Neuronal stem cell (in vitro differentiated cells): ENCODE measurements at regions not wholly inside any gene's neighbourhood (a gene's known extent, or its start where the extent isn't known, plus 50 kb on each side); places are given as distances from the start of the nearest gene placed in this dataset.

Source experiments
- DNase-seq: peaks from one replicate; pipeline ENCODE4 v3.0.0-alpha.2; 2013; ENCODE audit warnings: low spot score
- H2AFZ ChIP-seq: one replicate; pipeline ENCODE4 v1.6.1; 2013; ENCODE audit warnings: mild to moderate bottlenecking, low read length, inconsistent platforms
- H2AK5ac ChIP-seq: 2 replicates; pipeline ENCODE4 v1.6.1; 2013; ENCODE audit warnings: low read depth, mild to moderate bottlenecking, inconsistent platforms, low read length, moderate library complexity, mixed read lengths
- H2BK120ac ChIP-seq: 2 replicates; pipeline ENCODE4 v1.6.1; 2013; ENCODE audit warnings: low read depth, mild to moderate bottlenecking, inconsistent platforms, low read length, moderate library complexity, mixed read lengths
- H2BK12ac ChIP-seq: one replicate; pipeline ENCODE4 v1.6.1; 2013; ENCODE audit warnings: low read length, inconsistent platforms
- H2BK15ac ChIP-seq: 2 replicates; pipeline ENCODE4 v1.6.1; 2013; ENCODE audit warnings: mild to moderate bottlenecking, low read length, inconsistent platforms, mixed read lengths
- H2BK5ac ChIP-seq: one replicate; pipeline ENCODE4 v1.6.1; 2013; ENCODE audit warnings: inconsistent platforms, mild to moderate bottlenecking, low read length, moderate library complexity
- H3K14ac ChIP-seq: one replicate; pipeline ENCODE4 v1.6.1; 2013; ENCODE audit warnings: low read length, inconsistent platforms
- H3K18ac ChIP-seq: 2 replicates; pipeline ENCODE4 v1.6.1; 2013; ENCODE audit warnings: low read length, inconsistent platforms
- H3K23ac ChIP-seq: 2 replicates; pipeline ENCODE4 v1.6.1; 2013; ENCODE audit warnings: low read depth, mild to moderate bottlenecking, mixed read lengths, low read length, inconsistent platforms; ENCODE audit not compliant: poor library complexity
- H3K27ac ChIP-seq: replicated peaks from 3 replicates; pipeline ENCODE4 v1.5.1; 2013; ENCODE audit warnings: low read length, inconsistent platforms
- H3K27me3 ChIP-seq, 3 experiments: 2 replicates each; pipeline ENCODE4 v1.6.1; 2013; ENCODE audit warnings: low read length in 3 of 3, mild to moderate bottlenecking in 2 of 3, inconsistent platforms in 1 of 3, low read depth in 1 of 3, mixed read lengths in 1 of 3, moderate library complexity in 1 of 3; ENCODE audit not compliant: control insufficient read depth in 3 of 3, insufficient read depth in 3 of 3
- H3K36me3 ChIP-seq, 2 donors: replicated peaks in 1 of 2; 2 replicates each; pipeline ENCODE4 v1.6.1; 2013; ENCODE audit warnings: low read length in 2 of 2; ENCODE audit not compliant: control insufficient read depth in 2 of 2, insufficient read depth in 2 of 2
- H3K4ac ChIP-seq: 2 replicates; pipeline ENCODE4 v1.6.1; 2013; ENCODE audit warnings: inconsistent platforms, mild to moderate bottlenecking, low read length, moderate library complexity
- H3K4me1 ChIP-seq, 2 donors: 1 replicate in 1 of 2; 2 replicates in 1 of 2; pipeline ENCODE4 v1.6.1; 2013; ENCODE audit warnings: low read length in 2 of 2, low read depth in 1 of 2; ENCODE audit not compliant: control insufficient read depth in 2 of 2, insufficient read depth in 1 of 2
- H3K4me2 ChIP-seq: one replicate; pipeline ENCODE4 v1.6.1; 2013; ENCODE audit warnings: mild to moderate bottlenecking, low read length, inconsistent platforms; ENCODE audit not compliant: insufficient read depth, poor library complexity, severe bottlenecking
- H3K4me3 ChIP-seq, 2 donors: 2 replicates each; pipeline ENCODE4 v1.5.1; 2013; ENCODE audit warnings: low read length in 2 of 2, mild to moderate bottlenecking in 2 of 2, inconsistent platforms in 1 of 2, moderate library complexity in 1 of 2
- H3K79me1 ChIP-seq: one replicate; pipeline ENCODE4 v1.6.1; 2013; ENCODE audit warnings: low read depth, mild to moderate bottlenecking, inconsistent platforms, low read length, moderate library complexity
- H3K9ac ChIP-seq: one replicate; pipeline ENCODE4 v1.6.1; 2013; ENCODE audit warnings: mild to moderate bottlenecking, low read depth, low read length, inconsistent platforms; ENCODE audit not compliant: poor library complexity
- H3K9me3 ChIP-seq, 2 donors: replicated peaks in 1 of 2; 2 replicates each; pipeline versions ENCODE3 to v1.6.1; 2013; ENCODE audit warnings: low read length in 2 of 2, mild to moderate bottlenecking in 2 of 2, inconsistent platforms in 1 of 2, low read depth in 1 of 2, mixed read lengths in 1 of 2, moderate library complexity in 1 of 2; ENCODE audit not compliant: control insufficient read depth in 2 of 2, insufficient read depth in 1 of 2
- H4K8ac ChIP-seq: one replicate; pipeline ENCODE4 v1.6.1; 2013; ENCODE audit warnings: low read depth, mild to moderate bottlenecking, inconsistent platforms, low read length, moderate library complexity
- H4K91ac ChIP-seq: one replicate; pipeline ENCODE4 v1.6.1; 2013; ENCODE audit warnings: low read length, low read depth, mild to moderate bottlenecking, inconsistent platforms; ENCODE audit not compliant: poor library complexity
- WGBS, 2 donors: extraction: QIAGEN DNeasy Blood & Tissue Kit; methylation state at CpG; one replicate each; pipeline ENCODE4 v1.1.7; 2013; ENCODE audit warnings: missing lambda C conversion rate in 2 of 2, mixed read lengths in 1 of 2; ENCODE audit not compliant: insufficient read length in 2 of 2, insufficient replicate concordance in 1 of 2; ENCODE audit errors: extremely low coverage in 2 of 2; 5-methylcytosine and 5-hydroxymethylcytosine counted together

DNA sequence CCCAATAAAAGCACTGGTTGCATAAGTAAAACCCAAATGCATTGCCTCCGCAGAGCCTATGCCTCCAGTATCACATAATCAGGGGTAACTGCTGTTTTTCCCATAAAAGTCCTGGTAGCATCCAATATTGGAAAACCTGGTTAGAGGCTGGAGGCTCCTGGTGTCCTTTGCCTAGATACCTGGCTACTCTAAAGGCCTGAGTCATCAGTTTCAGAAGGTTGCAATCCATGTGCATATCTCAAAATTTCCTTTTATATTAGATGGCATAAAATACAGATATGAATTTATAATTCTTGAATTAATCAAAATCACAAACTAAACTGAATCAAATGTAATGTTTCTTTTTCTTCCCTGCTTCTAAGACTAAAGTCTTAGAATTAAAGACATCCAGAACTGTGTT, 164.2 kb upstream of the DCN start:
- Histone ChIP-seq H2AK5ac (no peak overlapping the region), H3K4ac (no peak overlapping the region), H3K23ac (no peak overlapping the region), H3K4me1 (no peaks in the 10 kb centered on the region), H2BK5ac (no peak overlapping the region), H3K27me3 (no peaks in the 10 kb centered on the region), H3K36me3 (no peaks in the 10 kb centered on the region), H2BK15ac (no peak overlapping the region), H4K8ac (no peak overlapping the region), H3K14ac (no peak overlapping the region), H3K9ac (no peak overlapping the region), H2AFZ (no peak overlapping the region), H3K18ac (no peak overlapping the region), H2BK120ac (no peak overlapping the region), H3K4me2 (no peak overlapping the region), H3K4me3 (no peak overlapping the region), H3K79me1 (no peaks in the 10 kb centered on the region), H3K27ac (no peak overlapping the region), H4K91ac (no peak overlapping the region), H2BK12ac (no peak overlapping the region), H3K9me3 (peaks cover 3 to 4% of the 10 kb centered on the region in 2 donors)
- no peak for DNase-seq
- WGBS, 2 donors, result no CpG with 5 or more reads among the region's 1 CpG

- no CpG with 5 or more reads among the region's 2 CpGs for whole genome bisulfite sequencing, 2 donors
- H3K36me3 ChIP-seq, result no peaks in the 10 kb centered on the region
- no peaks in the 10 kb centered on the region for H3K4me1 ChIP-seq
- H3K4me2 ChIP-seq, result no peak overlapping the region
- no peak overlapping the region for H4K8ac ChIP-seq
- no peak overlapping the region for H2BK12ac ChIP-seq
- no peaks in the 10 kb centered on the region for H3K9me3 ChIP-seq
- no peak overlapping the region for H2BK15ac ChIP-seq
- H3K23ac ChIP-seq, result no peak overlapping the region
- no peak overlapping the region for H4K91ac ChIP-seq
- H3K27ac ChIP-seq, result no peak overlapping the region
- H2AK5ac ChIP-seq, result no peak overlapping the region
- H2AFZ ChIP-seq, result no peak overlapping the region
- H3K27me3 ChIP-seq, result no peaks in the 10 kb centered on the region
- no peak for DNase-seq
- no peak overlapping the region for H2BK120ac ChIP-seq
- H3K4ac ChIP-seq, result no peak overlapping the region
- peaks cover 2% of the 10 kb centered on the region for H3K79me1 ChIP-seq
- no peak overlapping the region for H3K4me3 ChIP-seq
- H3K14ac ChIP-seq, result no peak overlapping the region
- H2BK5ac ChIP-seq, result no peak overlapping the region
- H3K9ac ChIP-seq, result no peak overlapping the region
- no peak overlapping the region for H3K18ac ChIP-seq
Observed at GRCh38 chr12:91344408-91344807, 161.8 kb upstream of the DCN start.

DNA sequence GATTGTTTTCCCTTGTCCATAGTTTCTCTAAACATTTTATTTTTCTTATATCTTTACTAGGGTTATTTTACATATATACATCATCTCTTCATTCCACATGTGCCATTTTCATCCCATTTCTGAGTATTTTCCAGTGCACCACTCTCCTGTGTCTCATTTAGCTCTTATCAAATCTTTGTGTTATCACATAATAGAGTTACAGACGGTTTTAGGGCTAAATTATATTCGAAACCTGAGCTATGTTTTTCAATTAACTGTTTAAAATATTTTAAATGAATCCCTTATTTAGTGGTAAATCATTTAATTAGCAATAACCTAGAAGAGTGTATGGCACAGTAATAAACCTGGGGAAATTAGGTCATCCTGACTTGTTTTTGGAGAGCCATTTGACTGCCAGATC, 160.4 kb upstream of the DCN start:
- H2AK5ac ChIP-seq, result no peak overlapping the region
- H4K91ac ChIP-seq, result no peak overlapping the region
- DNase-seq, result no peak
- no peak overlapping the region for H3K4ac ChIP-seq
- no peak overlapping the region for H3K4me2 ChIP-seq
- H3K18ac ChIP-seq, result no peak overlapping the region
- no CpG with 5 or more reads among the region's 2 CpGs for WGBS, 2 donors
- no peak overlapping the region for H4K8ac ChIP-seq
- H3K36me3 ChIP-seq, result no peaks in the 10 kb centered on the region
- no peak overlapping the region for H2BK15ac ChIP-seq
- H3K4me1 ChIP-seq, result no peaks in the 10 kb centered on the region
- H2AFZ ChIP-seq, result no peak overlapping the region
- peaks cover 2% of the 10 kb centered on the region for H3K79me1 ChIP-seq
- no peak overlapping the region for H2BK120ac ChIP-seq
- H3K14ac ChIP-seq, result no peak overlapping the region
- no peak overlapping the region for H2BK12ac ChIP-seq
- no peak overlapping the region for H2BK5ac ChIP-seq
- H3K27me3 ChIP-seq, result no peaks in the 10 kb centered on the region
- no peak overlapping the region for H3K27ac ChIP-seq
- H3K4me3 ChIP-seq, result no peak overlapping the region
- no peak overlapping the region for H3K23ac ChIP-seq
- no peak overlapping the region for H3K9ac ChIP-seq
- H3K9me3 ChIP-seq, result no peaks in the 10 kb centered on the region

DNA sequence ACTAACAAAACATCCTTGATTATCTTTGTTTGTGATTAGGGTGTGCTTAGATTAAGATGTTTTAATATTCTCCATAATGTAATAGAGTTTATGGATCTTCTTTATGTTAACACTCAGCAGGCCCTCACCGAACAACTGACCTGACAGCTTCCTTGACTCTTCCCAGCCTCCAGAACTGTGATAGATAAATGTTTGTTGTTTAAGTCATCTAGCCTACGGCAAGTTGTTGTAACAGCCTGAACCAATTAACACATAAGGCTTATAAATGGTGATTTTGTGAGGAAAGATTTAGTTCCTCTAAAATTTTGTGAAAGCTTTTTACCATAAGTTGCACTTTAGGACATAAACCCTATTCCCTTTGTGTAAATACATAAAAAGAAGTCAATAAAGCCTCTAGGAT, 156.5 kb upstream of the DCN start:
- no peak overlapping the region for H3K18ac ChIP-seq
- no peak overlapping the region for H3K4ac ChIP-seq
- H3K9me3 ChIP-seq, result no peaks in the 10 kb centered on the region
- no peak overlapping the region for H3K4me2 ChIP-seq
- no peak overlapping the region for H2BK120ac ChIP-seq
- H3K4me1 ChIP-seq, result no peaks in the 10 kb centered on the region
- no CpG with 5 or more reads among the region's 2 CpGs for WGBS, 2 donors
- no peak overlapping the region for H2AK5ac ChIP-seq
- peaks cover 2% of the 10 kb centered on the region for H3K79me1 ChIP-seq
- DNase-seq, result no peak
- no peak overlapping the region for H2BK12ac ChIP-seq
- no peak overlapping the region for H3K14ac ChIP-seq
- no peak overlapping the region for H3K23ac ChIP-seq
- H2BK15ac ChIP-seq, result no peak overlapping the region
- no peaks in the 10 kb centered on the region for H3K27me3 ChIP-seq
- H2BK5ac ChIP-seq, result no peak overlapping the region
- H4K8ac ChIP-seq, result no peak overlapping the region
- H4K91ac ChIP-seq, result no peak overlapping the region
- no peak overlapping the region for H3K9ac ChIP-seq
- H2AFZ ChIP-seq, result no peak overlapping the region
- no peak overlapping the region for H3K4me3 ChIP-seq
- H3K36me3 ChIP-seq, result no peaks in the 10 kb centered on the region
- no peak overlapping the region for H3K27ac ChIP-seq
